Activated CD4-positive, alpha-beta T cell treated with anti-CD3 and anti-CD28 coated beads for 24 hours (primary cell): ENCODE measurements at regions not wholly inside any gene's neighbourhood (a gene's known extent, or its start where the extent isn't known, plus 50 kb on each side); places are given as distances from the start of the nearest gene placed in this dataset.

Source experiments
- DNase-seq, 2 donors: peaks; one replicate each; pipeline ENCODE4 v3.0.0-alpha.2; 2020; ENCODE audit warnings: low read depth in 2 of 2

- no peak for DNase-seq
These were observed 1272.2 kb upstream of the LRRTM1 start for GRCh38 chr2:81576713-81577112.

GRCh38 chr2:81551040-81551634 is 1246.6 kb upstream of the LRRTM1 start:
- DNase-seq, result no peak

- DNase-seq, result no peak
These were observed 1245.7 kb upstream of the LRRTM1 start for GRCh38 chr2:81550277-81550676.

DNA sequence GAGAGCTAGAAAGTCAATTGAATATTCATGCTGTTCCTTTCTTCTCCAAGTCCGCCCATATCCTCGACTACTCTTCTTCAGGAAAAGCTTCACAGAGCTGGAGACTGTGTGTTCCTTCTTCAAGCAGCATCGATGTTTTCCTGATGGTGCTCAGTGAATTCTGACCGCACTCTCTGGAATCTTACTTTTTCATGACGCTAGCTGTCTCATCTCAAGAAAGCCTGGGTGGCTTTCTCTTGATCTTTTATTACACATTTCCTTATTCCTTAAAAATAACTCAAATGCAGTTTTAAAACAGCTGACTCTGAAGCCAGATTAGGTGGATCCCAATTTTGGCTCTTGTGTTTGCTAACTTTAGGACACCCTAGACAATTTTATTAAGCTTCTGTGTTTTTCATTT is 1245.1 kb upstream of the LRRTM1 start:
- no peak for DNase-seq

- no peak for DNase-seq
These were observed 1241.1 kb upstream of the LRRTM1 start for GRCh38 chr2:81545626-81546025.

- no peak for DNase-seq
These were observed 1237.6 kb upstream of the LRRTM1 start for GRCh38 chr2:81542119-81542518.

DNA sequence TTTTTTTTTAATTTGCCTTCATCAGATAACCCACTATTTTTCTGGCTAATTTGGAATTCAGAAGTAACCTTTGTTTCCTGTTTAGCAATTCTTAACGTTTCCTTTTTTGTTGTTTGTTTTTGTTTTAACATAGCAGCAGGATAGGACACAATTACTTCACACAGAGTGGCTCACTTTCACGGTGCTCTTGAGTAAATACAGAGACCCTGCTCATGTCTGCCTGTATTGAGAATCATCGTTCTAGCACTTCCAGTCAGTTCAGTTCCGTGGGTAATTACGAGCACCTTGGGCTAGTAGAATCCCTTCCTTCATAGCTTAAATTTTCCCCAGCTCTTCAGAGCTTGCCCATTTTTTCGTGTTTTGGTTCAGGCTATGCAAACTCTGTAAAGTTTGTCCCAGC is 1225.4 kb upstream of the LRRTM1 start:
- DNase-seq, result no peak

- no peak for DNase-seq
These were observed 1224.4 kb upstream of the LRRTM1 start for GRCh38 chr2:81528852-81529480.

DNA sequence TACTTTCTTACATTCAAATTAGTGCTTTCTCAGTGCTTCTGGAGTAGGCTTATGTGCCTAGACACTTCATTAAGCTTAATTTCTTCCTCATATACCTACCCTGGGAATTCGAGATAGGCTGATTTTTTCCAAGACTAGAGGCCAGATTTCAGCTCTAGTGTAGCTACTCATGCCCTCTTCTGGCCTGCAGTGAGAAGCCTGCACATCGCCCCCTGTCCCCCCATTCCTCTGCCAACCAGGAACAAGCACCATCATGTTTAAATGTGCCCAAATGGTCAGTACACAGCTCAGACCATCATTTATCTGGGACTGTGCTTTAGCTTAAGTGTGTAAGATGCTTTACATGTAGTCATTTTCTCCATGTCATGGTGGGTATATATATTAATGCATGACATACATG is 1218.8 kb upstream of the LRRTM1 start:
- no peak for DNase-seq

GRCh38 chr2:81513328-81513727 is 1208.8 kb upstream of the LRRTM1 start:
- DNase-seq, result no peak

GRCh38 chr2:81505586-81505985 is 1201.0 kb upstream of the LRRTM1 start:
- DNase-seq, result no peak

- no peak for DNase-seq
These were observed 1191.0 kb upstream of the LRRTM1 start for GRCh38 chr2:81495556-81495955.

GRCh38 chr2:81483254-81483653 is 1178.7 kb upstream of the LRRTM1 start:
- DNase-seq, result no peak

- no peak for DNase-seq
These were observed 1177.4 kb upstream of the LRRTM1 start for GRCh38 chr2:81481994-81482368.

DNA sequence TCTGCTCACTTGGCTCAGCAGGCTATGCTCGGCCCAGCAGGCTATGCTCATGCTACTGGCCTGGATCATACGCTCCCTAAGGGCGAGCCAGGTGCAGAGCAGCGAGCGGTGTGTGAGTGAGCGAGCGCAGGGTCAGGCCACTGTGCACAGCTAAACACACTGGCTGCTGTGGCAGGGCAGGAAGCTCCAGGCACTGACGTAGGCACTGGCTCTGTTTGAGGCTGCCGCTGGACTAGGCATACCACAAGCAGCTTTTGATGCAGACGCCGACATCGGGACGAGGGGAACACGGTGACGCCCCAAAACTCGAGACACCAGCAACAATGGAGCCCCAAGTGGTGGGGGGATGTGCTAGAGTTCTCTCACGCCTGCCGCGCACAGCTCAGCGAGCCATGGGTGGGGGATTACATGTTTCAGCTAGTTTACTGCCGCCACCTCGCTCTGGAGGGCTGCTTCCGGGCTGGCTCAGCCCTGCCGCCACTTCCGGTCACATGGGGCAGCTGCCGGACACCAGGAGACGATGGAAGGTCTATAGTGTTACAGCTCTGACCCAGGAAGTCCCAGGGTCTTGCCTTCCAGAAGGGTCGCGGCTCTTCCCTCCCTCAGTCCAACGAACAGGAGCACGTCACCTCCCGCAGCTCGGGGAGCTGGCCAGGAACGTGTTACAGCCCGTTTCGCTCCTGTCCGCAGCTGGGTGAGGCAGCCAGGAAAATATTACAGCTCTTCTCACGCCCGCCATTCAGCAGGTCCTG is 1176.9 kb upstream of the LRRTM1 start:
- DNase-seq, result no peak

- DNase-seq, result no peak
These were observed 1162.5 kb upstream of the LRRTM1 start for GRCh38 chr2:81467096-81467495.

DNA sequence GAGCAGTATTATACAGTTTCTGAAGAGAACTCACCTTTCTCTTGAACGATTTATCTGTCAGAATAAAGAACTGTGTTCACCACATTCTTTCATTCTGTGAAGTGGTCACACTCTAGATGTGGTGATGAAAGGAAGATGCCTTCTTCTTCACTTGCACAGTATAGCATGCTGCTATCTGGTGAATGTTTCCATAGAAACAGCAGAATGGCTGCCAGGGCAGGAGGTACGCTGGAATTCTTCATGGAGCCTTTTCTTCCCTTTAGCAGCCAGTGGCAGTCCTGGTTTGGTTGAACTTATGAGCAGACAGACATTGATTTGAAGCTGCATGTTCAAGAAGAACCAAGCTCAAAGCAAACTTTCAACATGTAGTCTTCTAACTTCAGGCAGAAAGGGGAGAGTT is 1157.9 kb upstream of the LRRTM1 start:
- DNase-seq, result no peak

DNA sequence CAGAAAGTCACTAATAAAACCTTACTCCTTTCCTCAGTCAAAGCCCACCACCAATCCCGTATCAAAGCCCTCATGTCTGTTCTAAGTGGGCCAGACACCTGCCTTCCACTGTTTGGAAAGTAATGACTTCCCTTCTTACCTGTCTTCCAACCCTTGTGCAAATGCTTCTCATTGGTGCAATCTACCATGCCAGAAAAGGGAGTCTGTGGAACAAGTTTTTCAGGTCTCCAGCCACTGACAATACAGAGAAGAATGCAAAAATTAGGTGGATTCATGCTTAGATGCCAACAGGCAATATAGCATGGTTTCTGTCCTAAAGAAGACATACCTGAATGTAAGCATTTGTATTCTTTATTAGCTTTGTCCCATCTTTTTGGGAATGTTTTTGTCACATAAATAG is 1140.6 kb upstream of the LRRTM1 start:
- DNase-seq, result no peak

DNA sequence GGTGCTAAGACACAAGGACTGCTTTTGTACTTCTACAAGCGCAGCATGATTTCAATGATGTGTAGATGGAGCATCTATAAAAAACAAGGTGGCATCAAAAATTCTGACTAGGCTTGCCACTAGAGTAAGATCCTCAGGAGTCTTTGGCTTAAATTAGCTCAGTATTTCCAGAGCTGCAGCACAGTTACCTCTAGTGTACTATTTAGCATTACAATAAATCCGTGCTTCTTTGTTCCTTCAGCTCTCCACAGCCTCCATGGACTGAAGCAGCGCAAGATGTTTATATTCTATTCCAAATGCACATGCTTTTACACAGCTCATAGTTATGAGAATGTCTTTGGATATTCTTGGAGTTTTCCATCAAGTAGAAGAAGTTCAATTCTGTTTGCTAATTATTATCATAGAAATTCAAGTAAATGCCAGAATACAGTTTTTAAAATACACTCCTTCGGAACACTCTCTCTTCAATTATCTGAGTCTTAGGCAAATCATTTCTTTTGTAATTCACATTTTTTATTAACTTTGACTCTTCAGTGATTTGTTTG is 1133.0 kb upstream of the LRRTM1 start:
- DNase-seq, result no peak

DNA sequence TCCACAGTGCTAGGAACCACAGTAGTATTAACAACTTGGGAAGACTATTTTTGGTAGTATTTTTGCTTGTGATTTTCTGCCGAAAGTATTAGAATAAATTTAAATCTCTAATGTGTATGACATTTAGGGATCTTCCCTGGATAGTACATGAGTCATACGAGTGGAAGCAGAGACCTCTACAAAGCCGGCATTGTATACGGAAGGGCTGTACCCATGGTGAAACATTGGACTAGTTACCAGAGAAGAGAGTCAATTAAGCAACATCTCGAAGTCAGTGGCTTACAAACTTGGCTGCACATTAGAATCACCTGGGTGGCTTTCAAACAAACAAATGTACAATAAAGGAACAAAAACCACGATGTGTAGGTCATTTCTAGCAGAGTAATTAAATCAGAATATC is 1131.7 kb upstream of the LRRTM1 start:
- no peak for DNase-seq

DNA sequence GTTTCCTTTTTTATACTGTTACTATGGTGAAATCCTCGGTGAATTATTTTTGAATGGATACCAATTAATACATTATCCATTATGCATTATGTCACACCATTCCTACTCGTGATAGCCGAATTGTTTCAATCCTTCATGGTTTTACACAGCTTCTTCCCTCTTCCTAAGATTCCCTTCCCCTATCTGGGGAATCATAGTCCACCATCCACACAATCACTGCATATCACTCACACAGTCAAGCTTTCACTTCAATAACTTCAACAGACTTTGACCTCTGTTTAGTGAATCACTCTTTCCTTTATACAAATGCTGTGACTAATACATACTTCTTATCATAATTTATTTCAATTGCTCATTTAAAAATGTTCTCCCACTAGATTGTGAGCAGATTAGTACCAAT is 1108.1 kb upstream of the LRRTM1 start:
- no peak for DNase-seq

DNA sequence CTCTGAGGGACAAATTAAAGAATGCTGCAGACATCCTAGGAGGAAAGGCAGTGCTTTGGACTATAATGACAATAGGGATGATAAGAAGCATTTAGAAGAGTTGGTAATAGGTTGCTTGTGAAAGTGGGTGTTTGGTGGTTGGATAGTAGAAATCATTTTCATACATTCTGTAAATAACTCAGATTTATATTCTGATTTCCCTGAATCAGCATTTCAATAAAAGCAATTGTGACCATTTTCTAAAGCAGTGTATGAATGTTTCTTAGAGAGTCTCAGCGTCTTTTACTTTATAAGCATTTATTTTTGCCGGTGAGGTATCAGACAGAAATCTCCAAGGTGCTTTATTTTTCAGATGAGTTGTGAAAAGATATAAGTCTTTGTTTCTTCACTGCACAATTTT is 1099.0 kb upstream of the LRRTM1 start:
- no peak for DNase-seq

DNA sequence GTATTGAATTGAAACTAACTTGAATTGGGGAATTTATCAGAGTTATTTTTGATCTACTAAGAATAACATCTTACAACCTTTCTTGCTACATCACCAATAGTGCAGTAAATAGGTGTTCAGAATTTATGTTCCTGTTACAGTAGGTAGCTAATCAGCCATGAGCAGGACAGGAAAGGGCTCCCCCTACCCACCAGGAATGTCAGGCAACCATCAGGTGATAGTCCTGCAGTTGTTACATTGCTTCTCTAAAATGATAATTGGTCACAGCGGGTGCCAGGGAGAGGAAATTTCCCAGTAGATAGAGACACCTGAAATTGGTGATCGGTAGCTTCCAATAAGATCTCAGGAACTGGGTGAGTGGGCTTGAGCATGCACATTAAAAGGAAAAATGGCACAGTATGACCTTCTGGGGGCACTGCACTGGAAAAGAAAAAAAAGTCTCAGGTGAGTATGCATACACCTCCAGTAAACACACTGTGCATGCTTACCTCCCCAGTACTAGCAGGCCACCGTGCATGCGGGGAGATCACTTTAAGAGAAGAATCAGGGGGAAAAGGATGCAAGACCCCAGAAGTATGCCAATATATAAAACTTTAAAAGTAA is 1092.0 kb upstream of the LRRTM1 start:
- DNase-seq, result no peak
